HCT116 (cell line): ENCODE measurements at regions not wholly inside any gene's neighbourhood (a gene's known extent, or its start where the extent isn't known, plus 50 kb on each side); places are given as distances from the start of the nearest gene placed in this dataset.

Experiments used
- ATAC-seq: fragments of 200-7000 bp; cut with Tn5 transposase; 2 replicates; pipeline ENCODE4 v1.9.1; 2020; ENCODE audit warnings: mild to moderate bottlenecking, moderate library complexity
- BruUV-seq: library from RNA; stranded (reverse); fragments of 400-500 nt; replicated peaks from 2 replicates; lab custom pipeline; 2021; lab: Mats Ljungman, UMichigan
- CTCF ChIA-PET: fragments of 300-600 bp; sonication (Branson Sonifier 250); formaldehyde crosslinking; loops from one replicate; lab custom pipeline; 2021; ENCODE audit warnings: antibody characterized with exemption; lab: Charles Lee
- POLR2A ChIA-PET: fragments of 300-600, 350-600 bp; sonication (Branson Sonifier 250); formaldehyde crosslinking; loops from one replicate; lab custom pipeline; 2021; ENCODE audit warnings: antibody characterized with exemption; lab: Charles Lee
- RAD21 ChIA-PET, 2 experiments: fragments of 300-600 bp; sonication (Branson Sonifier 250); formaldehyde crosslinking; loops; one replicate each; lab custom pipeline; 2023; ENCODE audit warnings: low total read pairs in 2 of 2; ENCODE audit not compliant: uncharacterized antibody in 2 of 2, unreplicated experiment in 2 of 2, low non-redundant PET in 1 of 2; lab: Charles Lee
- DNase-seq: peaks from one replicate; pipeline ENCODE4 v3.0.0-alpha.2; 2010; ENCODE audit warnings: low read depth, low spot score
- H2AFZ ChIP-seq: fragments of 200-600 bp; shearing (Covaris generic), sonication (generic); 2 replicates; pipeline ENCODE4 v1.6.1; 2017; ENCODE audit warnings: low read depth, mixed run types, mixed read lengths, antibody characterized with exemption, low read length; ENCODE audit not compliant: poor library complexity, severe bottlenecking
- H3K27ac ChIP-seq: 2 replicates; pipeline ENCODE4 v1.5.1; 2012; ENCODE audit warnings: low read depth, low read length
- H3K27me3 ChIP-seq: fragments of 200-600 bp; sonication (generic); 2 replicates; pipeline ENCODE4 v1.6.1; 2016; ENCODE audit warnings: mixed run types, low read length, mixed read lengths; ENCODE audit not compliant: insufficient read depth
- H3K36me3 ChIP-seq, 2 experiments: fragments of 200-500 bp in 1 of 2; fragments of 200-600 bp in 1 of 2; sonication (Bioruptor generic) in 1 of 2; sonication (generic) in 1 of 2; 2 replicates each; pipeline versions ENCODE4 v1.5.1 to v1.6.1; 2014 to 2016; ENCODE audit warnings: low read length in 2 of 2, inconsistent platforms in 1 of 2, mixed read lengths in 1 of 2, mixed run types in 1 of 2; ENCODE audit not compliant: insufficient read depth in 2 of 2, control insufficient read depth in 1 of 2
- H3K4me1 ChIP-seq, 2 experiments: fragments of 200-600 bp in 1 of 2; sonication (generic) in 1 of 2; 2 replicates each; pipeline versions ENCODE4 v1.5.1 to v1.6.1; 2012 to 2017; ENCODE audit warnings: low read length in 2 of 2, inconsistent platforms in 1 of 2, mild to moderate bottlenecking in 1 of 2, mixed read lengths in 1 of 2, mixed run types in 1 of 2, moderate library complexity in 1 of 2; ENCODE audit not compliant: insufficient read depth in 2 of 2, control insufficient read depth in 1 of 2
- H3K4me2 ChIP-seq: fragments of 200-600 bp; sonication (generic); 2 replicates; pipeline ENCODE4 v1.6.1; 2017; ENCODE audit warnings: mixed run types, low read length, mixed read lengths
- H3K4me3 ChIP-seq, 2 experiments: fragments of 200-600 bp in 1 of 2; sonication (generic) in 1 of 2; replicated peaks in 1 of 2; 2 replicates each; pipeline ENCODE4 v1.5.1; 2011 to 2016; ENCODE audit warnings: low read length in 2 of 2, control low read depth in 1 of 2, low read depth in 1 of 2, mild to moderate bottlenecking in 1 of 2, mixed read lengths in 1 of 2, mixed run types in 1 of 2
- H3K79me2 ChIP-seq: fragments of 200-600 bp; sonication (generic); 2 replicates; pipeline ENCODE4 v1.6.1; 2017; ENCODE audit warnings: mild to moderate bottlenecking, mixed run types, low read length, moderate library complexity, mixed read lengths; ENCODE audit not compliant: insufficient read depth
- H3K9ac ChIP-seq: fragments of 200-600 bp; sonication (generic); 2 replicates; pipeline ENCODE4 v1.6.1; 2016; ENCODE audit warnings: low read length, mixed read lengths
- H3K9me2 ChIP-seq: fragments of 200-600 bp; sonication (generic), shearing (Covaris generic); 2 replicates; pipeline ENCODE4 v1.6.1; 2017; ENCODE audit warnings: mixed run types, mild to moderate bottlenecking, moderate library complexity; ENCODE audit not compliant: insufficient read depth
- H3K9me3 ChIP-seq, 2 experiments: fragments of 200-500 bp in 1 of 2; fragments of 200-600 bp in 1 of 2; sonication (Bioruptor generic) in 1 of 2; sonication (generic) in 1 of 2; 2 replicates each; pipeline ENCODE4 v1.6.1; 2014 to 2017; ENCODE audit warnings: low read length in 2 of 2, mixed read lengths in 2 of 2, inconsistent platforms in 1 of 2, low read depth in 1 of 2, mild to moderate bottlenecking in 1 of 2, mixed run types in 1 of 2, moderate library complexity in 1 of 2; ENCODE audit not compliant: control insufficient read depth in 1 of 2, insufficient read depth in 1 of 2
- H4K20me1 ChIP-seq: fragments of 200-600 bp; sonication (generic), shearing (Covaris generic); 2 replicates; pipeline ENCODE4 v1.6.1; 2017; ENCODE audit warnings: mixed run types, mild to moderate bottlenecking, moderate library complexity; ENCODE audit not compliant: insufficient read depth
- CBX3 ChIP-seq: IDR thresholded peaks from 2 replicates; pipeline ENCODE4 v1.6.1; 2012; ENCODE audit warnings: low read depth
- CEBPB ChIP-seq: IDR thresholded peaks from 2 replicates; pipeline ENCODE4 v1.6.1; 2012; ENCODE audit warnings: low read depth
- ELF1 ChIP-seq: IDR thresholded peaks from 2 replicates; pipeline ENCODE4 v1.6.1; 2012; ENCODE audit warnings: low read depth, borderline replicate concordance
- EZH2 ChIP-seq: fragments of 200-600 bp; sonication (generic); IDR thresholded peaks from 2 replicates; pipeline ENCODE4 v1.6.1; 2017; ENCODE audit warnings: antibody characterized with exemption, mixed run types
- FOSL1 ChIP-seq: IDR thresholded peaks from 2 replicates; pipeline ENCODE4 v1.6.1; 2012; ENCODE audit warnings: low read depth
- JUND ChIP-seq: IDR thresholded peaks from 2 replicates; pipeline ENCODE4 v1.6.1; 2012
- POLR2A ChIP-seq: IDR thresholded peaks from 2 replicates; pipeline ENCODE4 v1.7.0; 2011; ENCODE audit warnings: borderline replicate concordance; ENCODE audit not compliant: insufficient read depth, insufficient read length; ENCODE audit errors: extremely low read depth
- POLR2AphosphoS5 ChIP-seq: IDR thresholded peaks from 2 replicates; pipeline ENCODE4 v1.6.1; 2011; ENCODE audit warnings: mild to moderate bottlenecking, low read depth, low read length, moderate library complexity
- SIN3A ChIP-seq: IDR thresholded peaks from 2 replicates; pipeline ENCODE4 v1.6.1; 2012; ENCODE audit warnings: low read depth
- SP1 ChIP-seq: IDR thresholded peaks from 2 replicates; pipeline ENCODE4 v1.6.1; 2012; ENCODE audit warnings: low read depth
- SRF ChIP-seq: IDR thresholded peaks from 2 replicates; pipeline ENCODE4 v1.6.1; 2012; ENCODE audit warnings: low read depth
- TCF7L2 ChIP-seq: IDR thresholded peaks from 2 replicates; pipeline ENCODE4 v1.7.0; 2011; ENCODE audit warnings: borderline replicate concordance, inconsistent platforms; ENCODE audit not compliant: insufficient read depth, insufficient read length; ENCODE audit errors: extremely low read depth
- YY1 ChIP-seq: IDR thresholded peaks from 2 replicates; pipeline ENCODE4 v1.6.1; 2011; ENCODE audit warnings: low read length, low read depth, moderate library complexity, mild to moderate bottlenecking; ENCODE audit not compliant: insufficient replicate concordance; ENCODE audit errors: extremely low read depth
- ZFX ChIP-seq: fragments of 450-650 bp; IDR thresholded peaks from 2 replicates; pipeline ENCODE4 v1.6.1; 2017
- intact Hi-C: fragments of 100-400 bp; cut with micrococcal nuclease; formaldehyde crosslinking; loops from 2 replicates; pipeline ENCODE4 v1.10.0; 2022
- TF ChIP-seq, protein P1 (sequence below): IDR thresholded peaks from 2 replicates; pipeline ENCODE4 v1.6.1; 2012
- TF ChIP-seq, protein P2 (sequence below): IDR thresholded peaks from 2 replicates; pipeline ENCODE4 v1.6.1; 2012
- TF ChIP-seq, protein P3 (sequence below): IDR thresholded peaks from 2 replicates; pipeline ENCODE4 v1.6.1; 2011; ENCODE audit warnings: mild to moderate bottlenecking, low read length, moderate library complexity; ENCODE audit not compliant: insufficient replicate concordance; ENCODE audit errors: extremely low read depth

DNA sequence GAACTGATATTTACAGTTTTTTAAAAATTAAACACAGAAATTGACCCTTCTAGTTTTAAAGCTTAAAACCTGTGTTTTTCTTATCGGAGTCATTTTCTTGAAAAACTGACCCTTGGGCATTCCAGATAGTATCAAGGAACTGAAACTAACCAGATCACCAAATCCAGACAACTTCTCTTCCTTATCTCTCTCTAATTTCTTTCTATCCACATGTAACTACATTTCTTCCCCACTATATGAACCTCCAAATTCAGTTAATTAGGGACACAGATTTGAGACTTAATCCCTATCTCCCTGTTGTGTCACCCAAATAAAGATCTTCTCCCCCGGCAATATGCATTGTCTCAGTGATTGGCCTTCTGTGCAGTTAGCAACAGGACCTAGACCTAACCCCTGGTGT lies 1643.0 kb upstream of the CDH6 start:
- TF ChIP-seq YY1 (no peak), JUND (no peak), POLR2A (no peak), SRF (no peak), POLR2AphosphoS5 (no peak), SP1 (no peak), ELF1 (no peak), EZH2 (no peak), CEBPB (no peak)
- Histone ChIP-seq H3K4me1 (no peaks in the 10 kb centered on the region), H3K27me3 (no peaks in the 10 kb centered on the region), H3K4me2 (no peak overlapping the region), H2AFZ (no peak overlapping the region), H3K9ac (no peak overlapping the region), H3K9me3 (peaks cover 14 to 19% of the 10 kb centered on the region in 2 experiments; a peak in 2 of 4 replicates), H3K9me2 (no peaks in the 10 kb centered on the region), H3K36me3 (no peaks in the 10 kb centered on the region), H4K20me1 (no peaks in the 10 kb centered on the region), H3K79me2 (no peaks in the 10 kb centered on the region), H3K27ac (no peak overlapping the region), H3K4me3 (no peak overlapping the region)
- ATAC-seq (no peak), DNase-seq (no peak)
- ChIA-PET CTCF (no interaction called here), POLR2A (no interaction called here), RAD21 (no interaction called here)
- intact Hi-C loops: no loop called here
- BruUV-seq: no TSS peak

DNA sequence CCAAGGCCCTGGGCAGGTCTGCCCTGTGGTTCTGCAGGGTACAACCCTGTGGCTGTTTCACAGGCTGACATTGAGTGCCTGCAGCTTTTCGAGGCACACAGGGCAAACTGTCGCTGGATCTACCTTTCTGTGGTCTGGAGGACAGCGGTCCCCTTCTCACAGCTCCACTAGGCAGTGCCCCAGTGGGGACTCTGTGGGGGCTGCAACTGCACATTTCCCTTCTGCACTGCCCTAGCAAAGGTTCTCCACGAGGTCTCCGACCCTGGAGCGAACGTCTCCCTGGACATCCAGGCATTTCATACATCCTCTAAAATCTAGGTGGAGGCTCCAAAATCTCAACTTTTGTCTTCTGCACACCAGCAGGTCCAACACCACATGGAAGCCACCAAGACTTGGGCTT lies 1645.2 kb upstream of the CDH6 start:
- no peaks in the 10 kb centered on the region for H3K36me3 ChIP-seq
- ChIA-PET CTCF (no interaction called here), POLR2A (no interaction called here)
- H3K27me3 ChIP-seq: no peaks in the 10 kb centered on the region
- no peaks in the 10 kb centered on the region for H3K9me2 ChIP-seq
- intact Hi-C loops: no loop called here
- ATAC-seq: no peak
- no peak for DNase-seq
- H3K27ac ChIP-seq: no peak overlapping the region
- H3K9me3 ChIP-seq: peaks cover 11 to 24% of the 10 kb centered on the region in 2 experiments; a peak in 2 of 4 replicates
- no peaks in the 10 kb centered on the region for H4K20me1 ChIP-seq
- no peak overlapping the region for H3K4me3 ChIP-seq
- no TSS peak for BruUV-seq
- no peaks in the 10 kb centered on the region for H3K79me2 ChIP-seq
- no peak overlapping the region for H3K4me2 ChIP-seq
- TF ChIP-seq SRF (no peak), JUND (no peak), ELF1 (no peak), ZFX (no peak), SIN3A (no peak), CBX3 (no peak), FOSL1 (no peak), TCF7L2 (no peak)
- TF ChIP-seq, protein P1, sequence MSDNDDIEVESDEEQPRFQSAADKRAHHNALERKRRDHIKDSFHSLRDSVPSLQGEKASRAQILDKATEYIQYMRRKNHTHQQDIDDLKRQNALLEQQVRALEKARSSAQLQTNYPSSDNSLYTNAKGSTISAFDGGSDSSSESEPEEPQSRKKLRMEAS: no peak
- TF ChIP-seq, protein P2, sequence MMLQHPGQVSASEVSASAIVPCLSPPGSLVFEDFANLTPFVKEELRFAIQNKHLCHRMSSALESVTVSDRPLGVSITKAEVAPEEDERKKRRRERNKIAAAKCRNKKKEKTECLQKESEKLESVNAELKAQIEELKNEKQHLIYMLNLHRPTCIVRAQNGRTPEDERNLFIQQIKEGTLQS: no peak
- TF ChIP-seq, protein P3, sequence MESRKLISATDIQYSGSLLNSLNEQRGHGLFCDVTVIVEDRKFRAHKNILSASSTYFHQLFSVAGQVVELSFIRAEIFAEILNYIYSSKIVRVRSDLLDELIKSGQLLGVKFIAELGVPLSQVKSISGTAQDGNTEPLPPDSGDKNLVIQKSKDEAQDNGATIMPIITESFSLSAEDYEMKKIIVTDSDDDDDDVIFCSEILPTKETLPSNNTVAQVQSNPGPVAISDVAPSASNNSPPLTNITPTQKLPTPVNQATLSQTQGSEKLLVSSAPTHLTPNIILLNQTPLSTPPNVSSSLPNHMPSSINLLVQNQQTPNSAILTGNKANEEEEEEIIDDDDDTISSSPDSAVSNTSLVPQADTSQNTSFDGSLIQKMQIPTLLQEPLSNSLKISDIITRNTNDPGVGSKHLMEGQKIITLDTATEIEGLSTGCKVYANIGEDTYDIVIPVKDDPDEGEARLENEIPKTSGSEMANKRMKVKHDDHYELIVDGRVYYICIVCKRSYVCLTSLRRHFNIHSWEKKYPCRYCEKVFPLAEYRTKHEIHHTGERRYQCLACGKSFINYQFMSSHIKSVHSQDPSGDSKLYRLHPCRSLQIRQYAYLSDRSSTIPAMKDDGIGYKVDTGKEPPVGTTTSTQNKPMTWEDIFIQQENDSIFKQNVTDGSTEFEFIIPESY: no peak
- TF ChIP-seq, all 23 proteins: peak for 0
- H3K4me1 ChIP-seq: no peaks in the 10 kb centered on the region
- H3K9ac ChIP-seq: no peak overlapping the region
- RAD21 ChIA-PET: no interaction called here
- H2AFZ ChIP-seq: no peak overlapping the region
